MCF 10A (cell line): ENCODE measurements at regions not wholly inside any gene's neighbourhood (a gene's known extent, or its start where the extent isn't known, plus 50 kb on each side); places are given as distances from the start of the nearest gene placed in this dataset.

ENCODE experiments used
- BruUV-seq: library from RNA; stranded (reverse); fragments of 400-500 nt; replicated peaks from 2 replicates; lab custom pipeline; 2021; lab: Mats Ljungman, UMichigan
- CTCF ChIA-PET: fragments of 300-600 bp; sonication (Branson Sonifier 250); formaldehyde crosslinking; extraction: SDS; loops from one replicate; lab custom pipeline; 2021; ENCODE audit warnings: antibody characterized with exemption, inconsistent platforms; lab: Yijun Ruan, JAX
- POLR2A ChIA-PET: fragments of 300-600, 350-650 bp; sonication (Branson Sonifier 250); formaldehyde crosslinking; extraction: SDS; loops from one replicate; lab custom pipeline; 2020; ENCODE audit warnings: antibody characterized with exemption, inconsistent platforms; lab: Yijun Ruan, JAX
- DNase-seq: peaks from one replicate; pipeline ENCODE4 v3.0.0-alpha.2; 2018; ENCODE audit not compliant: unreplicated experiment
- H3K27ac Mint-ChIP-seq: one replicate; pipeline ENCODE4 v1.8.0; 2022; ENCODE audit warnings: mild to moderate bottlenecking, low read depth, mixed read lengths; ENCODE audit not compliant: unreplicated experiment
- H3K27me3 Mint-ChIP-seq: one replicate; pipeline ENCODE4 v1.8.0; 2022; ENCODE audit warnings: mixed read lengths; ENCODE audit not compliant: insufficient read depth, unreplicated experiment
- H3K36me3 Mint-ChIP-seq: one replicate; pipeline ENCODE4 v1.8.0; 2022; ENCODE audit warnings: mild to moderate bottlenecking, moderate library complexity, mixed read lengths; ENCODE audit not compliant: insufficient read depth, unreplicated experiment
- H3K4me1 Mint-ChIP-seq: one replicate; pipeline ENCODE4 v1.8.0; 2022; ENCODE audit warnings: mixed read lengths; ENCODE audit not compliant: insufficient read depth, unreplicated experiment
- H3K4me3 Mint-ChIP-seq: one replicate; pipeline ENCODE4 v1.8.0; 2022; ENCODE audit warnings: mild to moderate bottlenecking, moderate library complexity, mixed read lengths; ENCODE audit not compliant: unreplicated experiment
- H3K9me3 Mint-ChIP-seq: one replicate; pipeline ENCODE4 v1.8.0; 2022; ENCODE audit warnings: mixed read lengths; ENCODE audit not compliant: unreplicated experiment
- intact Hi-C: fragments of 100-400 bp; cut with micrococcal nuclease; formaldehyde crosslinking; loops from 2 replicates; pipeline ENCODE4 v1.14.1; 2022
- TF ChIP-seq, protein P1 (sequence below): fragments of 200-600 bp; IDR thresholded peaks from one replicate; pipeline ENCODE4 v1.8.0; 2022; ENCODE audit warnings: antibody characterized with exemption, mild to moderate bottlenecking; ENCODE audit not compliant: unreplicated experiment

- POLR2A ChIA-PET, result no interaction called here
Observed at GRCh38 chr22:47550524-47551430, 788.3 kb downstream of the TBC1D22A start.

GRCh38 chr22:47549741-47550340 lies 787.4 kb downstream of the TBC1D22A start:
- Mint-ChIP-seq H3K27ac (no peak overlapping the region), H3K36me3 (no peaks in the 10 kb centered on the region), H3K27me3 (peaks cover 12% of the 10 kb centered on the region), H3K9me3 (no peaks in the 10 kb centered on the region), H3K4me3 (no peak overlapping the region), H3K4me1 (no peaks in the 10 kb centered on the region)
- no TSS peak for BruUV-seq
- ChIA-PET CTCF (no interaction called here), POLR2A (no interaction called here)
- intact Hi-C loops, result no loop called here
- TF ChIP-seq, protein P1, sequence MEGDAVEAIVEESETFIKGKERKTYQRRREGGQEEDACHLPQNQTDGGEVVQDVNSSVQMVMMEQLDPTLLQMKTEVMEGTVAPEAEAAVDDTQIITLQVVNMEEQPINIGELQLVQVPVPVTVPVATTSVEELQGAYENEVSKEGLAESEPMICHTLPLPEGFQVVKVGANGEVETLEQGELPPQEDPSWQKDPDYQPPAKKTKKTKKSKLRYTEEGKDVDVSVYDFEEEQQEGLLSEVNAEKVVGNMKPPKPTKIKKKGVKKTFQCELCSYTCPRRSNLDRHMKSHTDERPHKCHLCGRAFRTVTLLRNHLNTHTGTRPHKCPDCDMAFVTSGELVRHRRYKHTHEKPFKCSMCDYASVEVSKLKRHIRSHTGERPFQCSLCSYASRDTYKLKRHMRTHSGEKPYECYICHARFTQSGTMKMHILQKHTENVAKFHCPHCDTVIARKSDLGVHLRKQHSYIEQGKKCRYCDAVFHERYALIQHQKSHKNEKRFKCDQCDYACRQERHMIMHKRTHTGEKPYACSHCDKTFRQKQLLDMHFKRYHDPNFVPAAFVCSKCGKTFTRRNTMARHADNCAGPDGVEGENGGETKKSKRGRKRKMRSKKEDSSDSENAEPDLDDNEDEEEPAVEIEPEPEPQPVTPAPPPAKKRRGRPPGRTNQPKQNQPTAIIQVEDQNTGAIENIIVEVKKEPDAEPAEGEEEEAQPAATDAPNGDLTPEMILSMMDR, result no peak
- no peak for DNase-seq

More at GRCh38 chr22:47550524-47551430, 788.3 kb downstream of the TBC1D22A start:
- H3K36me3 Mint-ChIP-seq, result no peaks in the 10 kb centered on the region
- CTCF ChIA-PET, result no interaction called here
- TF ChIP-seq, protein P1, result no peak
- H3K9me3 Mint-ChIP-seq, result no peaks in the 10 kb centered on the region
- intact Hi-C loops, result no loop called here
- no peak for DNase-seq
- BruUV-seq, result no TSS peak
- no peak overlapping the region for H3K4me3 Mint-ChIP-seq
- no peaks in the 10 kb centered on the region for H3K4me1 Mint-ChIP-seq
- peaks cover 12% of the 10 kb centered on the region for H3K27me3 Mint-ChIP-seq
- no peak overlapping the region for H3K27ac Mint-ChIP-seq

GRCh38 chr22:47548953-47549740 lies 786.7 kb downstream of the TBC1D22A start:
- POLR2A ChIA-PET, result no interaction called here
- intact Hi-C loops, result no loop called here
- H3K36me3 Mint-ChIP-seq, result no peaks in the 10 kb centered on the region

More at GRCh38 chr22:47548953-47549740, 786.7 kb downstream of the TBC1D22A start:
- no peak for DNase-seq
- no TSS peak for BruUV-seq
- no peak overlapping the region for H3K27ac Mint-ChIP-seq
- no peak overlapping the region for H3K4me3 Mint-ChIP-seq
- TF ChIP-seq, protein P1, result no peak
- CTCF ChIA-PET, result interaction anchor here (0.6 kb wide), 1 partner anchor 29 kb away, joined by 4 read pairs; no protein-coding TSS in a partner anchor
- no peaks in the 10 kb centered on the region for H3K9me3 Mint-ChIP-seq
- H3K4me1 Mint-ChIP-seq, result no peaks in the 10 kb centered on the region
- H3K27me3 Mint-ChIP-seq, result peaks cover 12% of the 10 kb centered on the region
